Neutrophil (primary cell): ENCODE measurements at regions not wholly inside any gene's neighbourhood (a gene's known extent, or its start where the extent isn't known, plus 50 kb on each side); places are given as distances from the start of the nearest gene placed in this dataset.

Source experiments
- H3K27ac ChIP-seq: fragments of 200-600 bp; sonication (generic); 2 replicates; pipeline ENCODE4 v1.5.1; 2016; ENCODE audit warnings: mild to moderate bottlenecking, moderate library complexity
- H3K27me3 ChIP-seq: fragments of 200-600 bp; sonication (generic); 2 replicates; pipeline ENCODE4 v1.6.0; 2016; ENCODE audit warnings: mild to moderate bottlenecking
- H3K36me3 ChIP-seq: fragments of 200-600 bp; sonication (generic); 2 replicates; pipeline ENCODE4 v1.5.1; 2017
- H3K4me1 ChIP-seq, 2 experiments: fragments of 200-600 bp in 1 of 2; sonication (generic) in 1 of 2; 1 replicate in 1 of 2; 2 replicates in 1 of 2; pipeline versions ENCODE4 v1.5.1 to v1.6.1; 2013 to 2016; ENCODE audit warnings: low read depth in 1 of 2, low read length in 1 of 2, mild to moderate bottlenecking in 1 of 2, moderate library complexity in 1 of 2; ENCODE audit not compliant: control insufficient read depth in 1 of 2, insufficient read depth in 1 of 2
- H3K4me3 ChIP-seq, 2 experiments: fragments of 200-600 bp in 1 of 2; sonication (generic) in 1 of 2; 1 replicate in 1 of 2; 2 replicates in 1 of 2; pipeline ENCODE4 v1.5.1; 2013 to 2016; ENCODE audit warnings: low read depth in 1 of 2, low read length in 1 of 2, mild to moderate bottlenecking in 1 of 2, moderate library complexity in 1 of 2
- H3K9me3 ChIP-seq: fragments of 200-600 bp; sonication (generic); 2 replicates; pipeline ENCODE4 v1.5.1; 2016
- TF ChIP-seq, protein P1 (sequence below): fragments of 200-600 bp; sonication (generic); IDR thresholded peaks from 2 replicates; pipeline ENCODE4 v1.5.1; 2016; ENCODE audit warnings: antibody characterized with exemption

DNA sequence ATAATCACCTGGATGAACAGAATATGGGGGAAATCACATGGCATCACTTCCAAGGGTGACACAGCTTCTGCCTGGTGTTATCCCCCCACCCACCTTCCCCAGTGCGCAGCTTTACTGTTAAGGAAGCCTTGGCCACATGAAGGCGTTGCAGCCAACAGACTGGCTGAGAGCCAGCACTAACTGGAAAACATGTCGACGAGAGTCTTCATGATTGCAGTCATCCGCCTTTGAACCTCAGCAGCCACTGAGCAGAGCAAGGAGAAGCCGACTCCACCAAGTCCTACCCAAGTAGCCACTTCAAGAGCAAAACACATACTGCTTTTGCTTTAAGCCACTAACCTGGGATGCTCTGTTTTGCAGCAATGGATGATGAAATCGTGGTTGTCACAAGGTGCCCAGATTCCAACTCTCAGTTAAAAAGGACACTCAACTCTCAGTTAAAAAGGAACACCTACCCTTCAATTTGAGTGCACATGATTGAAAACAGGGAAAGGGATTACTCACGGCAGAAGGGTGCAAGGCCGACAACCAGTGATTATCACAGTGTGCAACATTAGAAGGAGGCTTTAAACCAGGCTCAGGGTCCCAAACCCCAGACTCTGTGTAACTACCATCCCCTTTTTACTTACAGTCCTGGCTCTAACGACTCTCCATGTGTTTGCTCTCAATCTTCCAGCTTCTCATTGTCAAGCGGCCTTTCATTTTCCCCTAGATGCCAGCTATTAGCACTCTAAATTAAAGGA, 149.1 kb downstream of the KLF12 start:
- Histone ChIP-seq H3K9me3 (no peaks in the 10 kb centered on the region), H3K4me1 (no peaks in the 10 kb centered on the region), H3K36me3 (no peaks in the 10 kb centered on the region), H3K4me3 (no peak overlapping the region), H3K27ac (no peak overlapping the region), H3K27me3 (no peaks in the 10 kb centered on the region)
- TF ChIP-seq, protein P1, sequence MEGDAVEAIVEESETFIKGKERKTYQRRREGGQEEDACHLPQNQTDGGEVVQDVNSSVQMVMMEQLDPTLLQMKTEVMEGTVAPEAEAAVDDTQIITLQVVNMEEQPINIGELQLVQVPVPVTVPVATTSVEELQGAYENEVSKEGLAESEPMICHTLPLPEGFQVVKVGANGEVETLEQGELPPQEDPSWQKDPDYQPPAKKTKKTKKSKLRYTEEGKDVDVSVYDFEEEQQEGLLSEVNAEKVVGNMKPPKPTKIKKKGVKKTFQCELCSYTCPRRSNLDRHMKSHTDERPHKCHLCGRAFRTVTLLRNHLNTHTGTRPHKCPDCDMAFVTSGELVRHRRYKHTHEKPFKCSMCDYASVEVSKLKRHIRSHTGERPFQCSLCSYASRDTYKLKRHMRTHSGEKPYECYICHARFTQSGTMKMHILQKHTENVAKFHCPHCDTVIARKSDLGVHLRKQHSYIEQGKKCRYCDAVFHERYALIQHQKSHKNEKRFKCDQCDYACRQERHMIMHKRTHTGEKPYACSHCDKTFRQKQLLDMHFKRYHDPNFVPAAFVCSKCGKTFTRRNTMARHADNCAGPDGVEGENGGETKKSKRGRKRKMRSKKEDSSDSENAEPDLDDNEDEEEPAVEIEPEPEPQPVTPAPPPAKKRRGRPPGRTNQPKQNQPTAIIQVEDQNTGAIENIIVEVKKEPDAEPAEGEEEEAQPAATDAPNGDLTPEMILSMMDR: no peak

GRCh38 chr13:73984201-73984600, 150.0 kb downstream of the KLF12 start:
- no peaks in the 10 kb centered on the region for H3K9me3 ChIP-seq
- no peak overlapping the region for H3K27ac ChIP-seq
- H3K4me1 ChIP-seq: no peaks in the 10 kb centered on the region
- no peaks in the 10 kb centered on the region for H3K27me3 ChIP-seq
- H3K4me3 ChIP-seq: no peak overlapping the region
- H3K36me3 ChIP-seq: no peaks in the 10 kb centered on the region
- TF ChIP-seq, protein P1: no peak

GRCh38 chr13:73983109-73983508, 151.1 kb downstream of the KLF12 start:
- no peak overlapping the region for H3K4me3 ChIP-seq
- TF ChIP-seq, protein P1: no peak
- H3K27me3 ChIP-seq: no peaks in the 10 kb centered on the region
- no peak overlapping the region for H3K27ac ChIP-seq
- no peaks in the 10 kb centered on the region for H3K9me3 ChIP-seq
- no peaks in the 10 kb centered on the region for H3K4me1 ChIP-seq
- no peaks in the 10 kb centered on the region for H3K36me3 ChIP-seq

- no peaks in the 10 kb centered on the region for H3K9me3 ChIP-seq
- H3K27me3 ChIP-seq: no peaks in the 10 kb centered on the region
- H3K4me1 ChIP-seq: no peaks in the 10 kb centered on the region
- no peak overlapping the region for H3K27ac ChIP-seq
- no peaks in the 10 kb centered on the region for H3K36me3 ChIP-seq
- H3K4me3 ChIP-seq: no peak overlapping the region
- TF ChIP-seq, protein P1: no peak
Observed at GRCh38 chr13:73981595-73981994, 152.6 kb downstream of the KLF12 start.

DNA sequence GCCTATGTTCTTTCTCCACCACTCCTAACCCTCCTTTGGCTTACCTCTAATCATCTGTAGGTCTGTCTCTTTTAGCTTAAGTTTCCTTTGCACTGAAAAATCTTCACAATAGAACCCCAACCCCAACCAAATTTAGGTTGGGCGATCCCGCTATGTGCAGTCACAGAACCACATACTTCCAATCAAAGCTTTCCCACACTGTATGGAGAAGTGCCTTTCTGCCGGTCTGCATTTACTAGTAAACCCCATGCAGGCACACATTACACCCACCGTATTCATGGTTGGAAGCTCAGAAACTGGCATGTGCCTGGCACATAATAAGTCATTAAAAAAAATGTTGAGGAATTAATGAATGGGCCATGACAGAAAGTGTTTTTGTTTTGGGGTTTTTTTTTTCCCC, 158.4 kb downstream of the KLF12 start:
- no peaks in the 10 kb centered on the region for H3K9me3 ChIP-seq
- H3K36me3 ChIP-seq: no peaks in the 10 kb centered on the region
- H3K4me1 ChIP-seq: no peaks in the 10 kb centered on the region
- TF ChIP-seq, protein P1: no peak
- no peaks in the 10 kb centered on the region for H3K27me3 ChIP-seq
- no peak overlapping the region for H3K4me3 ChIP-seq
- H3K27ac ChIP-seq: no peak overlapping the region
